ENCODE measurements at regions not wholly inside any gene's neighbourhood (a gene's known extent, or its start where the extent isn't known, plus 50 kb on each side); places are given as distances from the start of the nearest gene placed in this dataset.
"Not testable (repeated sequence)": the region's sequence is repeated elsewhere in the genome, so short reads cannot be mapped to it uniquely, and the experiment has no call there.

- no peak for FAIRE-seq
These were observed 50.8 kb upstream of the CPOX start for GRCh38 chr3:98644168-98644567.

GRCh38 chr3:98645039-98645438 lies 51.6 kb upstream of the CPOX start:
- no peak for FAIRE-seq

- FAIRE-seq: no peak
These were observed 53.3 kb upstream of the CPOX start for GRCh38 chr3:98646680-98647079.

- FAIRE-seq: no peak
These were observed 53.8 kb upstream of the CPOX start for GRCh38 chr3:98647197-98647596.

GRCh38 chr3:98650971-98651779 lies 57.8 kb upstream of the CPOX start:
- FAIRE-seq: no peak

- no peak for FAIRE-seq
These were observed 58.3 kb upstream of the CPOX start for GRCh38 chr3:98651780-98652077.

- FAIRE-seq: no peak
These were observed 62.3 kb upstream of the CPOX start for GRCh38 chr3:98655666-98656065.

- no peak for FAIRE-seq
These were observed 64.0 kb upstream of the CPOX start for GRCh38 chr3:98657457-98657856.

- FAIRE-seq: no peak
These were observed 69.3 kb upstream of the CPOX start for GRCh38 chr3:98662699-98663098.

- no peak for FAIRE-seq
These were observed 76.6 kb upstream of the CPOX start for GRCh38 chr3:98670020-98670419.

GRCh38 chr3:98679986-98680385 lies 83.2 kb upstream of the ST3GAL6 start:
- peak; percentile 5 for FAIRE-seq

- no peak for FAIRE-seq
These were observed 82.4 kb upstream of the ST3GAL6 start for GRCh38 chr3:98680723-98681122.

GRCh38 chr3:98681486-98681885 lies 81.7 kb upstream of the ST3GAL6 start:
- no peak for FAIRE-seq

GRCh38 chr3:98682391-98682790 lies 80.7 kb upstream of the ST3GAL6 start:
- not testable (repeated sequence) for FAIRE-seq

GRCh38 chr3:98688363-98688762 lies 74.8 kb upstream of the ST3GAL6 start:
- no peak for FAIRE-seq

GRCh38 chr3:98690876-98691275 lies 72.3 kb upstream of the ST3GAL6 start:
- no peak for FAIRE-seq

- no peak for FAIRE-seq
These were observed 71.2 kb upstream of the ST3GAL6 start for GRCh38 chr3:98691897-98692296.

- FAIRE-seq: no peak
These were observed 70.2 kb upstream of the ST3GAL6 start for GRCh38 chr3:98692787-98693473.

GRCh38 chr3:98695796-98696195 lies 67.3 kb upstream of the ST3GAL6 start:
- FAIRE-seq: no peak

GRCh38 chr3:98696296-98696695 lies 66.8 kb upstream of the ST3GAL6 start:
- not testable (repeated sequence) for FAIRE-seq

GRCh38 chr3:98697225-98697624 lies 65.9 kb upstream of the ST3GAL6 start:
- FAIRE-seq: no peak

GRCh38 chr3:98699132-98699531 lies 64.0 kb upstream of the ST3GAL6 start:
- no peak for FAIRE-seq

GRCh38 chr3:98701071-98701675 lies 62.0 kb upstream of the ST3GAL6 start:
- no peak for FAIRE-seq

GRCh38 chr3:98702166-98702565 lies 61.0 kb upstream of the ST3GAL6 start:
- FAIRE-seq: no peak
